IMR-90 (cell line): ENCODE measurements at regions not wholly inside any gene's neighbourhood (a gene's known extent, or its start where the extent isn't known, plus 50 kb on each side); places are given as distances from the start of the nearest gene placed in this dataset.

Experiments used
- CHD1 ChIP-seq: IDR thresholded peaks from 2 replicates; pipeline ENCODE4 v1.6.1; 2012; ENCODE audit warnings: low read depth, low read length, improper control_type of control experiment
- CTCF ChIP-seq: conservative IDR thresholded peaks from 2 replicates; pipeline ENCODE4 v1.5.1; 2012; ENCODE audit warnings: mild to moderate bottlenecking, low read depth, low read length, improper control_type of control experiment
- MAFK ChIP-seq: IDR thresholded peaks from 2 replicates; pipeline ENCODE4 v1.6.1; 2012; ENCODE audit warnings: low read depth, low read length, improper control_type of control experiment
- MXI1 ChIP-seq: IDR thresholded peaks from 2 replicates; pipeline ENCODE4 v1.6.1; 2012; ENCODE audit warnings: low read depth, mild to moderate bottlenecking, low read length, moderate library complexity, borderline replicate concordance
- POLR2A ChIP-seq: IDR thresholded peaks from 2 replicates; pipeline ENCODE4 v1.6.1; 2012; ENCODE audit warnings: mild to moderate bottlenecking, low read depth, low read length
- RAD21 ChIP-seq: IDR thresholded peaks from 2 replicates; pipeline ENCODE4 v1.6.1; 2012; ENCODE audit warnings: low read length, improper control_type of control experiment
- RCOR1 ChIP-seq: IDR thresholded peaks from 2 replicates; pipeline ENCODE4 v1.6.1; 2012; ENCODE audit warnings: mild to moderate bottlenecking, low read length, improper control_type of control experiment; ENCODE audit not compliant: insufficient replicate concordance
- RFX5 ChIP-seq: IDR thresholded peaks from 2 replicates; pipeline ENCODE4 v1.8.0; 2012; ENCODE audit warnings: low read depth, mild to moderate bottlenecking, low read length, moderate library complexity
- SMC3 ChIP-seq: fragments of 150-350 bp; IDR thresholded peaks from 2 replicates; pipeline ENCODE4 v1.6.1; 2016; ENCODE audit warnings: low read depth, mild to moderate bottlenecking, antibody characterized with exemption, low read length, moderate library complexity

GRCh38 chr2:118241128-118241527 lies 152.9 kb downstream of the INSIG2 start:
- TF ChIP-seq RFX5 (no peak), CTCF (no peak), SMC3 (no peak), POLR2A (no peak), RAD21 (no peak), MXI1 (no peak), CHD1 (no peak), RCOR1 (no peak), MAFK (no peak)
